Body of pancreas (tissue), 4 donors: ENCODE measurements at regions not wholly inside any gene's neighbourhood (a gene's known extent, or its start where the extent isn't known, plus 50 kb on each side); places are given as distances from the start of the nearest gene placed in this dataset.

Experiments
- POLR2A ChIP-seq, 3 donors: fragments of 450-650 bp; IDR thresholded peaks; one replicate each; pipeline ENCODE4 v1.6.1; 2016; ENCODE audit warnings: antibody characterized with exemption in 3 of 3, mild to moderate bottlenecking in 2 of 3
- TF ChIP-seq, protein P1 (sequence below), 7 experiments: fragments of 450-650 bp in 4 of 7; fragments of 200-600 bp in 3 of 7; sonication (generic) in 3 of 7; IDR thresholded peaks; one replicate each; pipeline ENCODE4 v1.5.1; 2016 to 2019; ENCODE audit warnings: antibody characterized with exemption in 7 of 7

DNA sequence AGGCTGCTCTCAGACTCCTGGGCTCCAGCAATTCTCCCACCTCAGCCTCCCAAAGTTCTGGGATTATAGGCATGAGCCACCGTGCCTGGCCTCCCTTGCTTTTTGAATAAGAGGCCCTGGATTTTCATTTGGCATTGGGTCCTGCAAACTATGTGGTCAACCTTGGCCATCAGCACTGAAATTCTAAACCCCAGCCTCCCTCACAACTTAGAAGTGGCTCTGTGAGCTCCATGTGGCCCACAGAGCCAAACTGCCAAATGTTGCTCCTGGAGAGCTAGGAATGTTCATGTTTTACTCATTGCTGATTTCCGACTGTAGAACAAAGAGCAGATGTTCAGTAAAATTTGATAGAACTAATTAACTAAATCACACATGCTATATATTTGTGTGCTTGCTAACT lies 210.6 kb upstream of the AGAP1 start:
- no peak for TF ChIP-seq POLR2A (IDR thresholded peaks at IDR 0.05)
- TF ChIP-seq, protein P1, sequence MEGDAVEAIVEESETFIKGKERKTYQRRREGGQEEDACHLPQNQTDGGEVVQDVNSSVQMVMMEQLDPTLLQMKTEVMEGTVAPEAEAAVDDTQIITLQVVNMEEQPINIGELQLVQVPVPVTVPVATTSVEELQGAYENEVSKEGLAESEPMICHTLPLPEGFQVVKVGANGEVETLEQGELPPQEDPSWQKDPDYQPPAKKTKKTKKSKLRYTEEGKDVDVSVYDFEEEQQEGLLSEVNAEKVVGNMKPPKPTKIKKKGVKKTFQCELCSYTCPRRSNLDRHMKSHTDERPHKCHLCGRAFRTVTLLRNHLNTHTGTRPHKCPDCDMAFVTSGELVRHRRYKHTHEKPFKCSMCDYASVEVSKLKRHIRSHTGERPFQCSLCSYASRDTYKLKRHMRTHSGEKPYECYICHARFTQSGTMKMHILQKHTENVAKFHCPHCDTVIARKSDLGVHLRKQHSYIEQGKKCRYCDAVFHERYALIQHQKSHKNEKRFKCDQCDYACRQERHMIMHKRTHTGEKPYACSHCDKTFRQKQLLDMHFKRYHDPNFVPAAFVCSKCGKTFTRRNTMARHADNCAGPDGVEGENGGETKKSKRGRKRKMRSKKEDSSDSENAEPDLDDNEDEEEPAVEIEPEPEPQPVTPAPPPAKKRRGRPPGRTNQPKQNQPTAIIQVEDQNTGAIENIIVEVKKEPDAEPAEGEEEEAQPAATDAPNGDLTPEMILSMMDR (IDR thresholded peaks at IDR 0.05) = no peak
